Islet of Langerhans (tissue), 1 donor: ENCODE measurements at regions not wholly inside any gene's neighbourhood (a gene's known extent, or its start where the extent isn't known, plus 50 kb on each side); places are given as distances from the start of the nearest gene placed in this dataset.

Experiments used
- FAIRE-seq: peaks from one replicate; lab custom pipeline; 2011; peaks lifted over from hg19 to GRCh38; lab: Jason Lieb, UNC

DNA sequence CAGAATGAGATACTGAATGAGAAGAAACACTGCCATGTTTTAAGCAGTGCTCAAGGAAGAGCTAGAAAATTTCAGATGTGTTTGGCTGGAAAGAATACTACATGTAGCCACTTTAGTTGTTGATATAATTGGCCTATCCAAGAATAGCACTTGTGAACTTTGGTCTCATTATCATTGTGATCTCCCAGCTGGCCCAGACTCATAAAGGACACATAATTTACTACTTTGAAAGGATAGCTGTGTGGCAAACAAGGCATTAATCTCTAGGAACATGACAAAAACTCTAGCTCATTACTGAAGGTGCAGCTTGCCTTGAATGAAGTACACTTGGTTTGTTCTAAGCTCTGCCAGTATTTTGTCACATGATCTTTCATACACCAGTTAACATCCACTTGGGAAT, 356.3 kb downstream of the CSNK1G3 start:
- FAIRE-seq: peak; percentile 98

GRCh38 chr5:123865641-123866040, 353.7 kb downstream of the CSNK1G3 start:
- no peak for FAIRE-seq

GRCh38 chr5:123864578-123864977, 352.6 kb downstream of the CSNK1G3 start:
- no peak for FAIRE-seq

- peak; percentile 9 for FAIRE-seq
Measured at GRCh38 chr5:123858938-123859337, 347.0 kb downstream of the CSNK1G3 start.

DNA sequence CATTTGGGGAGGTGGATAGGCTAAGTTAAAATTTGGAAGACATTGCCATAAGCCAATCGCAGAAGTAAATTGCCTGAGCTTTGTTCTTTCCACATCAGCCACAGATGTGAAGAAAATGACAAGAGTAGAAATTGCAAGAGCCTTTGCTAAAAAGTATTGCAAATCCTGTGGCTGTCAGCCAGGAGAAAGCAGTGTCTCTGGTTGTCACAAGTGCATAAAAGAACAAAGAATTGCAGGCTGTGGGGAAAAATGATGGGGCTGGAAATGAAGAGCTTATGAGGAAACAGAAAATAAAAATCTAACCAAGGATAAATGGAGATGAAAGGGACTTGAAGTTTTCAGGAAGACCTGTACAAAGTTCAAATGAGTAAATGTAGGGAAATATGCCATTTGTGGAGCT, 344.8 kb downstream of the CSNK1G3 start:
- FAIRE-seq: no peak

- FAIRE-seq: no peak
Measured at GRCh38 chr5:123855609-123856008, 343.6 kb downstream of the CSNK1G3 start.

GRCh38 chr5:123845356-123846100, 333.6 kb downstream of the CSNK1G3 start:
- FAIRE-seq: no peak

GRCh38 chr5:123844873-123845272, 332.9 kb downstream of the CSNK1G3 start:
- no peak for FAIRE-seq

GRCh38 chr5:123835421-123835820, 323.4 kb downstream of the CSNK1G3 start:
- FAIRE-seq: no peak

GRCh38 chr5:123830575-123830974, 318.6 kb downstream of the CSNK1G3 start:
- no peak for FAIRE-seq

- FAIRE-seq: no peak
Measured at GRCh38 chr5:123827811-123828210, 315.8 kb downstream of the CSNK1G3 start.

- FAIRE-seq: no peak
Measured at GRCh38 chr5:123819833-123820232, 307.9 kb downstream of the CSNK1G3 start.

DNA sequence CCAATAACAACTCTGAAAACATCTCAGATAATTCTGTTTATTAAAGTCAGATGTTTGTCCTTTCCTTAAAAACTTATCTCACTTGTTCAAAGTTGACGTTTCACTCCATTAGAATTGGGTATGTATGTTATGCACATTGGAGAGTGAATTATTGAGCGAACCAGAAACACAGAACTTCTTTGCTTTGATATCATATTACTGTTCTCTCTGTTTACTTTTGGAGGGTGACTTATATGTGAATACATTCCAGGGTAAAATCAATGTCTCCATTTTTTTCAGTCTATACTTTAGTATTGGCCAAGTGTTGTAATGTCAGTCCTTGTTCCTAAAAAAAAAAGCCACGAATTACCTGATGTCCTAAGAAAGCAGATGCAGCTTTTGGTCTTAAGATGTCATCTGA, 307.4 kb downstream of the CSNK1G3 start:
- no peak for FAIRE-seq

DNA sequence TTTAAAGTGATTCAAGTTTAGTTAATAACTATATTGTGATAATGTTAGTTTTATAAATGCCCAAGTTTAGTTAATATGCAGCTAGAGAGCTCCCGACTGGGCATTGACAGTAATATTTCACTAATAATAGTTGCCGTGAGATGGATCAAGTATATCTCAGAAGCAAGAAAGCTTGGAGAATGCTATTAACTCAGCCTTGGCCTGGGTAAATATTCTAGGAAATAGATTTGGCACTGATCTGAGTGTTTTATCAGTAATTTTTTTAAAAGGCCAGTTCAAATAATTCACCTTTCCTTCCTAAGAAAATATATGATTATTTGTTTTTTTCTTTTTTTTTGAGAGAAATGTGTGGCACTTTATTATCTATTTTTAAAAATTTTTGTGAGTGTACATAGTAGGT, 305.3 kb downstream of the CSNK1G3 start:
- FAIRE-seq: peak; percentile 58

GRCh38 chr5:123814801-123815470, 303.0 kb downstream of the CSNK1G3 start:
- FAIRE-seq: no peak

GRCh38 chr5:123813937-123814624, 302.1 kb downstream of the CSNK1G3 start:
- peak; percentile 99 for FAIRE-seq

GRCh38 chr5:123813264-123813663, 301.3 kb downstream of the CSNK1G3 start:
- FAIRE-seq: no peak

DNA sequence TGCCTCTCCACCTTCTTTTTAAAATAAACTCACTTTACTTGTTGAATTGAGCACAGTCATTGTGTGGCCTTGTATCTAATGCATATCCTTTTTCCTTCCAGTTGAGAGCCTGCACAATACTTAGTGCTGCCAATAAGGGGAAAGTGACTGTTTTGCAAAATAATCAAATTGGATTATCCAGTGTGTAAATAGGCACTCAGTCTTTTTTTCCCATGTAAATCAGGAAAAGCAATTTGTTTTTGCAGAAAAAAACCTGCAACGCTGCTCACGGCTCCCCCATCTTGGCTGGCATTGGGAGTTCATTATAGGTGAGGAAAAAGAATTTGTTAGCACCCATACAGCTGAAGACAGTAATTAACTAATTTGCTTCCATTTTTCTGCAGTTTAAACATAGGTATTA, 299.9 kb downstream of the CSNK1G3 start:
- FAIRE-seq: no peak

- no peak for FAIRE-seq
Measured at GRCh38 chr5:123810746-123811340, 298.9 kb downstream of the CSNK1G3 start.

DNA sequence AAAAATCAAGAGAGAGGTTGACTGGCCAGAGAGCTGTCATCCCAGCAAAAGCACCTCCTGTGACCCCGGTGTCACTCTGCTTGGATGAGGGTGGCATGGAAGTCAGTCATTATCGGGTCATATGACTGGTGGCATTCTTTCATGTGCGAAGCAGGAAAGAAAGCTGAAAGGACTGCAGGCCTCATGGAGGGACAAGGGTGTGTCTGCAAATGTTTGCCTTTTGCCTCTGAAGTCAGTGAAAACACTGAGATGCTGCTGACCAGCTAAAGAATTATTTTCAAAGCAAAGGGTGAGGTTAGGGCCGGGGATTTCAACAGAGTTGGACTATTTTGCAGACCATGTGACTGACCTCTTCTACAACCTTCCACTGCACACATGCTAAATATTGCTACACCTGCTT, 298.3 kb downstream of the CSNK1G3 start:
- FAIRE-seq: no peak

DNA sequence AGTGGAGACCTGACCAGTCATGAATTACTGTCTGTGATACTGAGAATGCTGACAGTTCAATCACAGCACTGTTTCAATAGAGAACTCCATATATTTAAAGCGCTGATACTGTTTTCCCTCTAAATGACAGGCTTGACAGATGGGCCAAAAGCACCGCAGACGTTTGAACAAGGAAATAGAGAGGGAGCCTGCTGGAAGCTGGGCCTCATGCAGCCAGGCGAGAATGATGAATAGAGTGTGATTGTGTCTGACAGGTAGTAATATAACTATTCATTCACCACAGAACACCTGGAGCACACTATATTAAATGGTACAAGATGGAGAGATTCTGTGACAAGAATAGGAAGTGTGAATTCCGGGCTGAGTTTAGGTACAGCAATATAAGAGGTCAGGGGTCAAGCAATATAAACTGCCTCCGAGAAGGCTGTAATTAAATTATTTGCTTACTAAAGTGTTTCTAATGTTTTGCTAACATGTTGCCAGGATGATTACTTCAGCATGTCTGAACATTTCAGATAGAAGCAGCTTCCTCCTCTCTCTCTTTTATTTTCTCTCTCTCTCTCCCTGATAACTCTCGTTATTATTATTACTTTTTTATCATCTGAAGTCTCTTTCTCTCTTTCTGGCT, 297.7 kb downstream of the CSNK1G3 start:
- peak; percentile 94 for FAIRE-seq
